NT2/D1 (cell line): ENCODE measurements at regions not wholly inside any gene's neighbourhood (a gene's known extent, or its start where the extent isn't known, plus 50 kb on each side); places are given as distances from the start of the nearest gene placed in this dataset.

Experiments
- SUZ12 ChIP-seq: IDR thresholded peaks from 2 replicates; pipeline ENCODE4 v1.6.1; 2011; ENCODE audit not compliant: insufficient read length, insufficient read depth; ENCODE audit errors: extremely low read depth
- ZNF274 ChIP-seq: IDR thresholded peaks from 2 replicates; pipeline ENCODE4 v1.6.1; 2011; ENCODE audit warnings: mild to moderate bottlenecking, low read depth, low read length

DNA sequence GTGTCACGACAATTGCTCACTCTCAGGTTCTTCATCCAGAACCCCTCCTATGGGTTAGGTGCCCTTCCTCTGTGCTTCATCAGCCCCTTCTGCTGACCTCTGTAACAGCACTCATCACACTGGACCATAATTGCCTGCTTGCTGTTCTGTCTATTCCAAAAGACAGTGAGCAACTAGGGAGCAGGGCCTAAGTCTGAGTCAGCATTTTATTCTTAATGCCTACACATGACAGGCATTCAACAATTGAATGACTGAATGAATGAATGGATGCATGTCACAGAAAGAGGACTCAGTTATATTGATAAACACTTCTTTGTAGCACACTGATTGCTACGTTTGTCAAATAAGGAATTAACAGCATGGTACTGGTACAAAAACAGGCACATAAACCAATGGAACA lies 317.0 kb downstream of the ZIC3 start:
- no peak for TF ChIP-seq ZNF274
- TF ChIP-seq SUZ12: no peak
